GM12878 (cell line): ENCODE measurements at regions not wholly inside any gene's neighbourhood (a gene's known extent, or its start where the extent isn't known, plus 50 kb on each side); places are given as distances from the start of the nearest gene placed in this dataset.
"Not testable (repeated sequence)": the region's sequence is repeated elsewhere in the genome, so short reads cannot be mapped to it uniquely, and the experiment has no call there.

Experiments used
- ATAC-seq: fragments of 200-7000 bp; cut with Tn5 transposase; 3 replicates; pipeline ENCODE4 v1.9.1; 2020; ENCODE audit warnings: mild to moderate bottlenecking, moderate library complexity
- BruUV-seq: library from RNA; stranded (reverse); fragments of 400-500 nt; replicated peaks from 2 replicates; lab custom pipeline; 2021; lab: Mats Ljungman, UMichigan
- CTCF ChIA-PET: fragments of 300-600 bp; sonication (Branson Sonifier 250); formaldehyde crosslinking; extraction: SDS; loops from one replicate; lab custom pipeline; 2021; ENCODE audit warnings: inconsistent platforms; lab: Yijun Ruan, JAX
- POLR2A ChIA-PET: fragments of 350-600 bp; formaldehyde crosslinking; extraction: SDS; loops from one replicate; lab custom pipeline; 2021; ENCODE audit warnings: inconsistent platforms; lab: Charles Lee
- RAD21 ChIA-PET: fragments of 300-600 bp; sonication (Branson Sonifier 250); formaldehyde crosslinking; loops from one replicate; lab custom pipeline; 2023; ENCODE audit warnings: antibody characterized with exemption; ENCODE audit not compliant: unreplicated experiment; lab: Charles Lee
- SMC1A ChIA-PET: fragments of 300-600 bp; sonication (Branson Sonifier 250); formaldehyde crosslinking; loops from one replicate; lab custom pipeline; 2023; ENCODE audit not compliant: unreplicated experiment, uncharacterized antibody; lab: Charles Lee
- DNase-seq: peaks from one replicate; pipeline ENCODE4 v3.0.0-alpha.2; 2011; ENCODE audit warnings: low read depth, low spot score
- FAIRE-seq: peaks from 3 replicates; lab custom pipeline; 2011; peaks lifted over from hg19 to GRCh38; lab: Jason Lieb, UNC
- H2AFZ ChIP-seq: 2 replicates; pipeline ENCODE4 v1.6.0; 2011; ENCODE audit warnings: low read depth, low read length, control low read depth; ENCODE audit not compliant: control insufficient read depth
- H3K27ac ChIP-seq: 2 replicates; pipeline ENCODE4 v1.5.1; 2011; ENCODE audit warnings: control low read depth; ENCODE audit not compliant: control insufficient read depth, insufficient read depth
- H3K27me3 ChIP-seq, 2 experiments: replicated peaks in 1 of 2; 2 replicates each; pipeline versions ENCODE4 v1.6.0 to v1.6.1; 2011; ENCODE audit warnings: low read length in 1 of 2; ENCODE audit not compliant: control insufficient read depth in 2 of 2, insufficient read depth in 2 of 2
- H3K36me3 ChIP-seq, 2 experiments: 2 replicates each; pipeline ENCODE4 v1.5.1; 2011; ENCODE audit warnings: low read length in 1 of 2; ENCODE audit not compliant: control insufficient read depth in 2 of 2, insufficient read depth in 2 of 2
- H3K4me1 ChIP-seq: 2 replicates; pipeline ENCODE4 v1.6.1; 2011; ENCODE audit warnings: mild to moderate bottlenecking, low read length, moderate library complexity, mixed read lengths; ENCODE audit not compliant: control insufficient read depth, insufficient read depth
- H3K4me2 ChIP-seq: 2 replicates; pipeline ENCODE4 v1.6.0; 2011; ENCODE audit warnings: control low read depth; ENCODE audit not compliant: control insufficient read depth, insufficient read depth
- H3K4me3 ChIP-seq: fragments of 200-600 bp; sonication (generic); 2 replicates; pipeline ENCODE4 v1.5.1; 2016
- H3K79me2 ChIP-seq: 2 replicates; pipeline ENCODE4 v1.6.0; 2011; ENCODE audit warnings: low read length; ENCODE audit not compliant: control insufficient read depth, insufficient read depth
- H3K9ac ChIP-seq: 2 replicates; pipeline ENCODE4 v1.8.0; 2011; ENCODE audit warnings: low read length, control low read depth, mixed read lengths; ENCODE audit not compliant: control insufficient read depth, insufficient read depth
- H3K9me3 ChIP-seq: replicated peaks from 3 replicates; pipeline ENCODE4 v1.5.1; 2011; ENCODE audit warnings: mild to moderate bottlenecking, low read length; ENCODE audit not compliant: control insufficient read depth, insufficient read depth
- H4K20me1 ChIP-seq: 2 replicates; pipeline ENCODE4 v1.6.0; 2011; ENCODE audit not compliant: control insufficient read depth, insufficient read depth
- BCL11A ChIP-seq: IDR thresholded peaks from 2 replicates; pipeline ENCODE4 v1.6.1; 2011; ENCODE audit warnings: low read depth, low read length
- KLF5 ChIP-seq: fragments of 450-650 bp; IDR thresholded peaks from 2 replicates; pipeline ENCODE4 v1.6.1; 2014; ENCODE audit warnings: mild to moderate bottlenecking; ENCODE audit not compliant: partially characterized antibody
- NFYA ChIP-seq: IDR thresholded peaks from 2 replicates; pipeline ENCODE4 v1.6.1; 2011; ENCODE audit warnings: low read depth, mild to moderate bottlenecking, low read length, improper control_type of control experiment, borderline replicate concordance
- WRNIP1 ChIP-seq: IDR thresholded peaks from 2 replicates; pipeline ENCODE4 v1.6.1; 2011; ENCODE audit warnings: low read depth, low read length, improper control_type of control experiment, borderline replicate concordance
- WGBS: methylation state at CpG from one replicate; pipeline ENCODE4 v1.1.6; 2016; ENCODE audit warnings: low lambda C conversion rate; ENCODE audit not compliant: insufficient replicate concordance, insufficient coverage; ENCODE audit errors: missing lambda C conversion rate; 5-methylcytosine and 5-hydroxymethylcytosine counted together
- in situ Hi-C: fragments of 300-500 bp; cut with MboI; formaldehyde crosslinking; loops from 9 replicates; pipeline ENCODE4 v1.14.3; 2018; ENCODE audit warnings: mixed read lengths
- intact Hi-C: fragments of 100-400 bp; cut with micrococcal nuclease; formaldehyde crosslinking; loops from one replicate; pipeline ENCODE4 v1.14.2; 2022; ENCODE audit not compliant: unreplicated experiment

DNA sequence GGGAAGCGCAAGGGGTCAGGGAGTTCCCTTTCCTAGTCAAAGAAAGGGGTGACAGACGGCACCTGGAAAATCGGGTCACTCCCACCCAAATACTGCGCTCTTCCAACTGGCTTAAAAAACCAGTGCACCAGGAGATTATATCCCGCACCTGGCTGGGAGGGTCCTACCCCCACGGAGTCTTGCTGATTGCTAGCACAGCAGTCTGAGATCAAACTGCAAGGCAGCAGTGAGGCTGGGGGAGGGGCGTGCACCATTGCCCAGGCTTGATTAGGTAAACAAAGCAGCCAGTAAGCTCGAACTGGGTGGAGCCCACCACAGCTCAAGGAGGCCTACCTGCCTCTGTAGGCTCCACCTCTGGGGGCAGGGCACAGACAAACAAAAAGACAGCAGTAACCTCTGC lies 726.0 kb upstream of the MANEA start:
- H3K9me3 ChIP-seq, ATAC-seq, H3K4me2 ChIP-seq, FAIRE-seq, H3K27ac ChIP-seq, DNase-seq, H4K20me1 ChIP-seq, H3K79me2 ChIP-seq, H3K4me3 ChIP-seq, SMC1A ChIA-PET, H3K4me1 ChIP-seq, BruUV-seq, H2AFZ ChIP-seq, RAD21 ChIA-PET, POLR2A ChIA-PET, CTCF ChIA-PET, intact Hi-C loops, H3K27me3 ChIP-seq, H3K36me3 ChIP-seq, in situ Hi-C loops, H3K9ac ChIP-seq: not testable (repeated sequence)
- WGBS: 38% methylated on average over 8 of the region's 8 CpGs

DNA sequence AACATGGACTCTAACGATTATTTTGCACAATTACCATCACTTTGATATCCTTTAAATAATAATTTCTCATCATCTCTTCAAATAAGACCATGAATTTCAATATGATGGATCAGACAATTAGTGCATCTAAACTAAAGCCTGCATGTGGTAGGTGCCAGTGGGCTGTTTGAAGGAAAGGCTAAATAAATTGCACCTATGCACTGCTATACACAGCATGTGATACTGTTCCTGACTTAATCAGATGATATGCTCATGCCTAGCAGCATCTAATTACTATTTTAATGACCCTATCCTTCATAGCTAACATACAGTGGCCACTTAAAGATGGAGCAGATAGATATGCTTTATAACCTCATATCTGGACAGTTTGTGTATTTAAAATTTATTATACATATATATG lies 731.6 kb upstream of the MANEA start:
- ATAC-seq: no peak
- RAD21 ChIA-PET: no interaction called here
- H2AFZ ChIP-seq: no peak overlapping the region
- no peaks in the 10 kb centered on the region for H3K36me3 ChIP-seq
- H3K4me2 ChIP-seq: no peak overlapping the region
- WGBS: 0% methylated on average over 1 of the region's 1 CpG
- CTCF ChIA-PET: no interaction called here
- TF ChIP-seq WRNIP1 (no peak), KLF5 (no peak), NFYA (no peak), BCL11A (no peak)
- no TSS peak for BruUV-seq
- in situ Hi-C loops: no loop called here
- DNase-seq: no peak
- no peak overlapping the region for H3K27ac ChIP-seq
- H3K79me2 ChIP-seq: no peaks in the 10 kb centered on the region
- no peaks in the 10 kb centered on the region for H3K4me1 ChIP-seq
- H4K20me1 ChIP-seq: no peaks in the 10 kb centered on the region
- no peaks in the 10 kb centered on the region for H3K27me3 ChIP-seq
- FAIRE-seq: no peak
- POLR2A ChIA-PET: no interaction called here
- H3K9ac ChIP-seq: no peak overlapping the region
- SMC1A ChIA-PET: interaction anchor here (0.6 kb wide), 1 partner anchor 287 kb away, joined by 4 read pairs; no protein-coding TSS in a partner anchor
- intact Hi-C loops: no loop called here
- no peak overlapping the region for H3K4me3 ChIP-seq
- no peaks in the 10 kb centered on the region for H3K9me3 ChIP-seq
